ENCODE measurements at regions not wholly inside any gene's neighbourhood (a gene's known extent, or its start where the extent isn't known, plus 50 kb on each side); places are given as distances from the start of the nearest gene placed in this dataset.

DNA sequence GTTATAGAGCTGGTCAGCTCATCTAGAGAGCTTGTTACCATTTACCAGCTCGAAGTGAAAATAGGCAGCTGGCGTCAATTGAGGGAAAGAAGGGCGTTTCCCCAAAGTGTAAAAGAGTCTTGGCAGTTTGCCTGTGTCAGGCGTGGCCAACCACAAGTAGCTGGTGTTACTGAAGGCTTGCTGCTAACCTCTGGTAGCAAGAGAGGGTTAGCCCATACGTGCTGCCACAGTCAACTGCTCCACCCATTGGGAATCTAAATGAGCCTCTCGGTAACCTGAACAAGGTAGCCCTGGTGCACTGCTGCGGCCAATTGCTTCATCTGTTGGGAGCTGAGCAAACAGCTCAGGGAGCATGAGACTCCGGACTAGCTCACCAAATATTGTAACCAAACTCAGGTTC is 314.9 kb upstream of the SLITRK5 start:
- H3K9me3 ChIP-seq (ENCODE audit: low read length) = no peaks in the 10 kb centered on the region
- H3K36me3 ChIP-seq (ENCODE audit: insufficient read depth, low read length) = no peaks in the 10 kb centered on the region
- no peak overlapping the region for H3K4me3 ChIP-seq (ENCODE audit: low read length)
- no peak overlapping the region for H2AFZ ChIP-seq (ENCODE audit: low read depth, low read length)
- no peaks in the 10 kb centered on the region for H3K27me3 ChIP-seq (ENCODE audit: insufficient read depth, low read length)
- no peaks in the 10 kb centered on the region for H3K4me1 ChIP-seq (ENCODE audit: insufficient read depth, low read length)

GRCh38 chr13:87358319-87358718 is 312.9 kb upstream of the SLITRK5 start:
- Histone ChIP-seq H3K36me3 (ENCODE audit: insufficient read depth, low read length) (no peaks in the 10 kb centered on the region), H3K4me3 (ENCODE audit: low read length) (no peak overlapping the region), H3K27me3 (ENCODE audit: insufficient read depth, low read length) (no peaks in the 10 kb centered on the region), H3K4me1 (ENCODE audit: insufficient read depth, low read length) (no peaks in the 10 kb centered on the region), H3K9me3 (ENCODE audit: low read length) (no peaks in the 10 kb centered on the region), H2AFZ (ENCODE audit: low read depth, low read length) (no peak overlapping the region)

DNA sequence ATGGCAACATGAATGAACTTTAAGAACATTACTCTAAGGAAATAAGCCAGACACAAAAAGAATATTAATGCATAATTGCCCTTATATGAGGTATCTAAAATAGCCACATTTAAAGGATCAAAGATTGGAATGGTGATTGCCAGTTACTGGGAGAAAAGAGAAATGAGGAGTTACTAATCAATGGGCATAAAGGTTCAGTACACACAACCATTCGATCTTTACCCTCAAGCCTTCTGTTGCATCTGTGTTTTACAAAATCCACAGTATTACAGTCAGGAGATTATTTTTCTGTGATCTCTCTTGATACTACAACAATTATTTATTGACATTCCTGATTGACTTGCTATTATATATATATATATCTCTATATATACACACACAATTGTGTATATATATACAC is 310.0 kb upstream of the SLITRK5 start:
- Histone ChIP-seq H3K9me3 (ENCODE audit: low read length) (no peaks in the 10 kb centered on the region), H3K27me3 (ENCODE audit: insufficient read depth, low read length) (no peaks in the 10 kb centered on the region), H3K4me1 (ENCODE audit: insufficient read depth, low read length) (no peaks in the 10 kb centered on the region), H3K36me3 (ENCODE audit: insufficient read depth, low read length) (no peaks in the 10 kb centered on the region), H3K4me3 (ENCODE audit: low read length) (no peak overlapping the region), H2AFZ (ENCODE audit: low read depth, low read length) (no peak overlapping the region)

DNA sequence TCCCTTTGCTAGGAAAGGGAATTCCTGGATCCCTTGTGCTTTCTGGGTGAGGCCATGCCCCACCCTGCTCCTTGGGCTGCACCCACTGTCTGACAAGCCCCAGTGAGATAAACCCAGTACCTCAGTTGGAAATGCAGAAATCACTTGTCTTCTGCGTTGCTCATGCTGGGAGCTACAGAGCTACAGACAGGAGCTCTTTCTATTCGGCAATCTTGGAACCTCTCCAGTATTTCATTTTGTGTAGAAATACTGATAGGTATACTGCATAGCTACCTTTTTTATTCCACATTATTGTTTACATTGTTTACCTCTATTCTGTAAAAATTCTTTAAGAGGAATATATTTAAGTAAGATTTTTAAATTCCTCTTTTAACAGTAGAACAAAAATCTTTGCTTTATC is 302.5 kb upstream of the SLITRK5 start:
- H2AFZ ChIP-seq (ENCODE audit: low read depth, low read length) = no peak overlapping the region
- H3K9me3 ChIP-seq (ENCODE audit: low read length) = peaks cover 4% of the 10 kb centered on the region
- no peaks in the 10 kb centered on the region for H3K4me1 ChIP-seq (ENCODE audit: insufficient read depth, low read length)
- no peak overlapping the region for H3K4me3 ChIP-seq (ENCODE audit: low read length)
- H3K36me3 ChIP-seq (ENCODE audit: insufficient read depth, low read length) = no peaks in the 10 kb centered on the region
- H3K27me3 ChIP-seq (ENCODE audit: insufficient read depth, low read length) = no peaks in the 10 kb centered on the region

DNA sequence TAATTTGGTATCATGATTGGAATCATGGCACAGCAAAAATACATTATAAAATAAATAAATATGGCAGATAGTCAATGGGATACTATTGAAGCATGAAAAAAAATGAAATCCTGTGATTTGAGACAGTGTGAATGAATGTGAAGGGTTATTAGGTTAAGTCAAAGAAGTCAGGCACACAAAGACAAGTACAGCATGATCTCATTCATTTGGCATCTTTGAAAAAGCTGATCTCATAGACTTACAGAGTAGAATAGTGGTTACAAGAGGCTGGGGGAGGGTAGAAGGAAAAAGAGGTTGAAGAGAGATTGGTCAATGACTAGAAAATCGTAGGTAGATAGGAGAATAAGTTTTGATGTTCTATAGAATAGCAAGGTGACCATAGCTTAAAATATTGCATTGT is 295.1 kb upstream of the SLITRK5 start:
- Histone ChIP-seq H2AFZ (ENCODE audit: low read depth, low read length) (no peak overlapping the region), H3K27me3 (ENCODE audit: insufficient read depth, low read length) (no peaks in the 10 kb centered on the region), H3K4me1 (ENCODE audit: insufficient read depth, low read length) (no peaks in the 10 kb centered on the region), H3K4me3 (ENCODE audit: low read length) (no peak overlapping the region), H3K9me3 (ENCODE audit: low read length) (no peaks in the 10 kb centered on the region), H3K36me3 (ENCODE audit: insufficient read depth, low read length) (no peaks in the 10 kb centered on the region)

DNA sequence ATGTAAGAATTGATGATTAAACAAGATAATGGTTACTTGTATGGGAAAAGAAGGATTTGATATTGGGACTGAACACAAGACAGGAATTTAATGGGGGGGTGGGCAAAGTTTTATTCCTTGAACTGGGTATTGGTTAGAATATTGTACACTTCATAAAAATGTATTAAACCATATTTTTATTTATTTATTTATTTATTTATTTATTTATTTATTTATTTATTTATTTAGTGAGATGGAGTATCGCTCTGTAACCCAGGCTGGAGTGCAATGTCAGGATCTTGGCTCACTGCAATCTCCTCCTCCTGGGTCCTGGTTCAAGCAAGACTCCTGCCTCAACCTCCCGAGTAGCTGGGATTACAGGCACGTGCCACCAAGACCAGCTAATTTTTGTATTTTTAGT is 287.1 kb upstream of the SLITRK5 start:
- Histone ChIP-seq H3K9me3 (ENCODE audit: low read length) (no peaks in the 10 kb centered on the region), H3K4me1 (ENCODE audit: insufficient read depth, low read length) (no peaks in the 10 kb centered on the region), H3K36me3 (ENCODE audit: insufficient read depth, low read length) (no peaks in the 10 kb centered on the region), H3K27me3 (ENCODE audit: insufficient read depth, low read length) (no peaks in the 10 kb centered on the region), H3K4me3 (ENCODE audit: low read length) (no peak overlapping the region), H2AFZ (ENCODE audit: low read depth, low read length) (no peak overlapping the region)

GRCh38 chr13:87393358-87393757 is 277.8 kb upstream of the SLITRK5 start:
- Histone ChIP-seq H3K9me3 (ENCODE audit: low read length) (no peaks in the 10 kb centered on the region), H3K4me1 (ENCODE audit: insufficient read depth, low read length) (no peaks in the 10 kb centered on the region), H3K36me3 (ENCODE audit: insufficient read depth, low read length) (no peaks in the 10 kb centered on the region), H3K27me3 (ENCODE audit: insufficient read depth, low read length) (no peaks in the 10 kb centered on the region), H3K4me3 (ENCODE audit: low read length) (no peak overlapping the region), H2AFZ (ENCODE audit: low read depth, low read length) (no peak overlapping the region)

GRCh38 chr13:87398047-87398446 is 273.1 kb upstream of the SLITRK5 start:
- Histone ChIP-seq H2AFZ (ENCODE audit: low read depth, low read length) (no peak overlapping the region), H3K4me1 (ENCODE audit: insufficient read depth, low read length) (no peaks in the 10 kb centered on the region), H3K9me3 (ENCODE audit: low read length) (no peaks in the 10 kb centered on the region), H3K4me3 (ENCODE audit: low read length) (no peak overlapping the region), H3K36me3 (ENCODE audit: insufficient read depth, low read length) (no peaks in the 10 kb centered on the region), H3K27me3 (ENCODE audit: insufficient read depth, low read length) (no peaks in the 10 kb centered on the region)

DNA sequence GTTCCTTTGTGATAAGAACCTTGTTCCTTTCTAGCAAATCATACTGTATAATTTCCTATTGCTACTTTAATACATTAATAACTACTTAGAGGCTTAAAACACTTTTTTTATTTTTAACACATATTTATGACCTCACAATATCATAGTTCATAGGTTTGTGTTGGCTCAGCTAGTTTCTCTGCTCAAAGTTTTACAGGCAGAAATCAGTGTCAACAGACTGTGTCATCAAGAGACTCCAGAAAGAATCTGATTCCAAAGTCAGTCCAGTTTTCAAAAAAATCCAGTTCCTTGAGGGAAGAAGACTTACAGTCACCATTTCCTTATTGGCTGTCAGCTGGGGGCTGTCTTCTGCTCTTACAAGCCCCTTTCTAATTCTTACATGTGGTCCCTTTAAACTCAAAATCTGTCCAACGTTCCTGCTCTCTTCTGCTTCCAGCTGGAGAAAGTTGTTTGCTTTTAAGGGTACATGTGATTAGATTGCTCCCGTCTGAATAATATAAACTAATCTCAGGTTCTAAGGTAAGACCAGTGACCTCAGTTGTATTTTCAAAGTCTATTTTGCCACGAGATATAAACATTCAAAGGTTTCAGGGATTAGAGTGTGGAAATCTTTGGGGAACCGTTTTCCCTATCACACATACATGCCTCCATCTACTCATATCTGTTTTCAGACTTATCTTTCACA is 267.3 kb upstream of the SLITRK5 start:
- Histone ChIP-seq H2AFZ (ENCODE audit: low read depth, low read length) (no peak overlapping the region), H3K4me3 (ENCODE audit: low read length) (no peak overlapping the region), H3K36me3 (ENCODE audit: insufficient read depth, low read length) (no peaks in the 10 kb centered on the region), H3K9me3 (ENCODE audit: low read length) (no peaks in the 10 kb centered on the region), H3K27me3 (ENCODE audit: insufficient read depth, low read length) (no peaks in the 10 kb centered on the region), H3K4me1 (ENCODE audit: insufficient read depth, low read length) (no peaks in the 10 kb centered on the region)

- Histone ChIP-seq H3K4me3 (ENCODE audit: low read length) (no peak overlapping the region), H3K4me1 (ENCODE audit: insufficient read depth, low read length) (no peaks in the 10 kb centered on the region), H3K36me3 (ENCODE audit: insufficient read depth, low read length) (no peaks in the 10 kb centered on the region), H3K9me3 (ENCODE audit: low read length) (no peaks in the 10 kb centered on the region), H3K27me3 (ENCODE audit: insufficient read depth, low read length) (no peaks in the 10 kb centered on the region), H2AFZ (ENCODE audit: low read depth, low read length) (no peak overlapping the region)
These were observed 244.4 kb upstream of the SLITRK5 start for GRCh38 chr13:87426742-87427141.

DNA sequence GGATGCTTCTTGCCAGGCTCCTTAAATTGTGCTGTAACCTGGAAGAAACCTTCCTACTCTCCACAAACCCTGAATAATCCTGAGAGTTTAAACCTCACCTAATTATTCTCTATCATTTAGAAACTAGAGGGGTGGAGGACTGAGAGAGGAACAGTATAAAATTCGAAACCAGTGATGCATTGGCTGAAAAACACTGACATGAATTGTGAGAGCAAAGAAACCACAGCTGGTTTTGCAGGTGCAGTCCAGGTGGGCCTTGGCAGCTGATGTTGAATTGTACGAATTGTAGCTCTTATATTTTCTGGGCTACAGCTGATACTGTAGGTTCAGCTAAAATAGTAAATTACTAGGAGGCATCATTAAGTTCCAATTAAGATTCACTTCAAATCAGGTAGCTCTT is 227.0 kb upstream of the SLITRK5 start:
- H3K9me3 ChIP-seq (ENCODE audit: low read length) = no peaks in the 10 kb centered on the region
- no peak overlapping the region for H2AFZ ChIP-seq (ENCODE audit: low read depth, low read length)
- no peak overlapping the region for H3K4me3 ChIP-seq (ENCODE audit: low read length)
- no peaks in the 10 kb centered on the region for H3K36me3 ChIP-seq (ENCODE audit: insufficient read depth, low read length)
- H3K27me3 ChIP-seq (ENCODE audit: insufficient read depth, low read length) = no peaks in the 10 kb centered on the region
- no peaks in the 10 kb centered on the region for H3K4me1 ChIP-seq (ENCODE audit: insufficient read depth, low read length)

DNA sequence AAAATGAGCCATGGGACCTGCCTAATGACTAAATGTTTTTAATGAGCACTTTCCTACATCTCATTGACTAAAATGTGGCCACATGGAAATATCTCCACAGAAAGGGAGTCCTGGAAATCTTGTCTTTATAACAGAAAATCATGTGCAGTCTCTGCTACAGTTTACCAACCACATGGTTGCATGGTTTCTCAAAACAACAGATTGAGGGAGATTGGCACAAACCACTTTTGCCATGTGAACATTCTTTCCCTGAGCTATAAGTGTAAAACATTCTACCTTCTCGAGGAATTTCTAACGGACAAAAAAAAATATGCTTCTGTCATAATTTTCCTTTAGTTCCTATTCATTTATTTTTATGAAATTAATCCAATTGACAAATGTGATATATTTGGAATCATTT is 218.9 kb upstream of the SLITRK5 start:
- Histone ChIP-seq H3K4me1 (ENCODE audit: insufficient read depth, low read length) (no peaks in the 10 kb centered on the region), H3K36me3 (ENCODE audit: insufficient read depth, low read length) (no peaks in the 10 kb centered on the region), H2AFZ (ENCODE audit: low read depth, low read length) (no peak overlapping the region), H3K4me3 (ENCODE audit: low read length) (no peak overlapping the region), H3K27me3 (ENCODE audit: insufficient read depth, low read length) (no peaks in the 10 kb centered on the region), H3K9me3 (ENCODE audit: low read length) (no peaks in the 10 kb centered on the region)

GRCh38 chr13:87453244-87453643 is 217.9 kb upstream of the SLITRK5 start:
- H3K27me3 ChIP-seq (ENCODE audit: insufficient read depth, low read length) = no peaks in the 10 kb centered on the region
- H2AFZ ChIP-seq (ENCODE audit: low read depth, low read length) = no peak overlapping the region
- no peak overlapping the region for H3K4me3 ChIP-seq (ENCODE audit: low read length)
- H3K9me3 ChIP-seq (ENCODE audit: low read length) = no peaks in the 10 kb centered on the region
- no peaks in the 10 kb centered on the region for H3K36me3 ChIP-seq (ENCODE audit: insufficient read depth, low read length)
- no peaks in the 10 kb centered on the region for H3K4me1 ChIP-seq (ENCODE audit: insufficient read depth, low read length)

DNA sequence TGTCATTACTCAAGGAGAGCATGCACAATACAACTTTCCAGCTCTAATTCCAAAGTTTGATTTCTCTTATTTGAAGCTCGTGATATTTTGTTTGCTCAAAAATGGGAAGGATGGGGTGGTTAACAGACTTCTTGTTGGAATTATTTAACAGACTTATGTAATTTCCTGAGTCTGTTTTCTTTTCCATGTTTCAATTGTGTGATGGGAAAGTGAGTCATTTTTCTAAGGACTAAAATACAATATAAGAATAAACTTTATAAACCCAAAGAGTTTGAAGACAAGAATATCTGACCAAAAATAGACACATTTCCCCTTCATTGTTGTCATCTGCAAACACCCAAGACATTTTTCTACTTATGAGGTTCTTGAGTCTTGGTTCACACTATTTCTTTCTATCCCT is 211.8 kb upstream of the SLITRK5 start:
- Histone ChIP-seq H3K9me3 (ENCODE audit: low read length) (no peaks in the 10 kb centered on the region), H3K36me3 (ENCODE audit: insufficient read depth, low read length) (no peaks in the 10 kb centered on the region), H3K4me1 (ENCODE audit: insufficient read depth, low read length) (no peaks in the 10 kb centered on the region), H3K27me3 (ENCODE audit: insufficient read depth, low read length) (no peaks in the 10 kb centered on the region), H3K4me3 (ENCODE audit: low read length) (no peak overlapping the region), H2AFZ (ENCODE audit: low read depth, low read length) (no peak overlapping the region)
